ENCODE measurements at regions not wholly inside any gene's neighbourhood (a gene's known extent, or its start where the extent isn't known, plus 50 kb on each side); places are given as distances from the start of the nearest gene placed in this dataset.

DNA sequence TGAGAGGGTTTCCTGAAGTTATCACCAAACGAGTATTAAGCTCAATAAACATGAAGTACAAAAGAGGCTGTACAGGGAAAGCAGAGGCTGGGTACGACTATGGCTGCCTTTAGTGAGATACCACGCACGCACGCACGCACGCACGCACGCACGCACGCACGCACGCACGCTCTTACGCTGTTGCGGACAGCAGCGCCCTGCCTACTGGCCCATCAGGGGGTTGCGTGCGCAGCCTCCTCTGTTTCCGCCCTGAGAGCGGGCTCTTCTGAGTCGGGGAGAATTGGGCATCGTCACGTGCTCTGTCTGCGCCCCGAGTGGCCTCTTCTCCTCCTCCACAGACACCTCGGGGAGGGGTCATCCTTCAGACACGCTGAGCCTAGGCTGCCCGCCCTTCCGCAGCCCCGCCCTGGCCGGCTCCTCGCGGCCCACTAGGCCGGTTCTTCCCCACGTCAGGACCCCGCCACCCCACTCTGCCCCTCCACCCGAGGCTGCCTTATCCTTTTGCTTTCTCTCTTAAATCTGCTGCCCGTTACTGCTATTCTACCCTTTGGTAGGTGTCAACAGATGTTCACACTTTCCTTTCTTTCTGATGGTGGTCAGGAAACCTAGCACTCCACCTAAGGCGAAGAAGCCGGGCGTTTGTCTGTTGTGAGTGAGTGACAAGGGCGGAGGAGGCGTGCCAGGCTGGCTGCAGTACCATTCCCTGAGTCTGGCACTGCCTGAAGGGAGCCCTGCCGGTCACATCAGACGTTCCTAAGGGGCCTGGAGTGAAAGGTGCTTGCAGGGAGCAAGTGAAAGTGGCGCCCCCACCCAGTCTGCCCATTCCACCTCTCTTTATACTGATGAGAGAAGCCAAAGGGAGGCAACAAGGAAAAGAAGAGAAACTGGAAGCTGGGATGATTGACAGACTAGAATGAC, 300.4 kb upstream of the B3GAT1 start:
- ATAC-seq (no peak), DNase-seq (ENCODE audit: low spot score) (no peak)

- ATAC-seq (no peak), DNase-seq (ENCODE audit: low spot score) (no peak)
These were observed 299.5 kb upstream of the B3GAT1 start for GRCh38 chr11:134711588-134711987.

- peak; percentile 33 for ATAC-seq
These were observed 298.9 kb upstream of the B3GAT1 start for GRCh38 chr11:134710861-134711407.

DNA sequence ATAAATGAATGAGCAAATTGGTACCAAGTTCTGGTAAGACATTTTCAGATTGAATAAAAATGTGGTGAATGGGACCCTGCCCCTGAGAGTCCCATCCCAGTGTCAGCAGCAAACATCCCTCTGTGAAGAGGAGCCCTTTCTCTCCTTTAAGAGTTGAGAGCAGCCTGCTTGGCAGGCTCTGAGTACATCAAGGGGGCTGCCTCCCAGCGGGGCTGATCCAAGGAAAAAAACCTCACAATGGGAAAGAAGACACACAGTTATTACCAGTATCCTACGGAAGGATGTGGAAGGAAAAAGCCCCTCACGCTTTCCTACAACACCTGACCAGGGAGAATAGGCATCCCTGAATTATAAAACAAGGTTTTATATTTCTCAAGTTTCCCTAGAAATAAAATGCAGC, 293.8 kb upstream of the B3GAT1 start:
- no peak for ATAC-seq
- DNase-seq (ENCODE audit: low spot score), result no peak

More at GRCh38 chr11:134710861-134711407, 298.9 kb upstream of the B3GAT1 start:
- no peak for DNase-seq (ENCODE audit: low spot score)

DNA sequence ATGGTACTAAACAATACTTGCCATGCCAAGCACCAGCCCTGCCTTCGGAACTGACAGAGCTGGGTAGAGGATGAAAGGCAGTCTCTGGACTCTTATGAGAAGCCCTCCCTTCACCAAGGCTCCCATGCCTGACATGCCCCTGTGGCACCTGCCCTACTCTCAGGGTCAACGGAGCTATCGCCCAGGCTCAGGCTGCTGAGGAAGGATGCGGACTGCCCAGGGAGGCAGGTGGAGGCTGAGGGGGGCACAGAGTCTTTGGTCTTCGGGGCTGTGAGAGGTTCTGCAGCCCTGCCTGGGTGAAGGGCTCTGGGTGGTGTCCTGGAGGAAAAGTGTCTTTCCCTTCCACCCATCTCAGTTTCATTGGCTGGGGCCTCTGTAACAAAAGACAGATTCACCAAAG, 290.8 kb upstream of the B3GAT1 start:
- no peak for ATAC-seq
- no peak for DNase-seq (ENCODE audit: low spot score)

- no peak for DNase-seq (ENCODE audit: low spot score)
- no peak for ATAC-seq
These were observed 289.6 kb upstream of the B3GAT1 start for GRCh38 chr11:134701564-134702165.

- no peak for DNase-seq (ENCODE audit: low spot score)
- ATAC-seq, result no peak
These were observed 288.1 kb upstream of the B3GAT1 start for GRCh38 chr11:134700101-134700640.

DNA sequence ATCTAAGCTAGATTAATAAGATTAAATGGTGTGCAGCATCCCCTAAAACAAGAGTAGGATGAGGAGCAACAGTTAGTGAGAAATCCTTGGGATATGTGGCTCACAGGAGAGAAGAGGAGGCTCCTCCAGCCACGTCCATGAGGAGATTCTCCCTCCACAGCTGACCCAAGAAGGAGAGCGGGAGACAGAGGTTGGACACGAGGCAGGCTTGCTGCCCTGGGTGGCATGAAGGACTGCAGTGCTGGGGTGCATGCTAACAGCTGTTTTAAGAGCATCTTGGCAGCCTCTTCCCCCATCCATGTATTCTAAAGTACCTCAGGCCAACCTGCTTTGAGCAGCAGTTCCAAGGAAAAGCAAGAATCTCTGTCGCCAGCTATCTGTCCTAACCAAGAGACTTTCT, 284.4 kb upstream of the B3GAT1 start:
- DNase-seq (ENCODE audit: low spot score), result no peak
- ATAC-seq, result no peak

GRCh38 chr11:134691985-134692384, 279.9 kb upstream of the B3GAT1 start:
- no peak for ATAC-seq
- no peak for DNase-seq (ENCODE audit: low spot score)

GRCh38 chr11:134691295-134691873, 279.3 kb upstream of the B3GAT1 start:
- DNase-seq (ENCODE audit: low spot score) (no peak), ATAC-seq (no peak)

DNA sequence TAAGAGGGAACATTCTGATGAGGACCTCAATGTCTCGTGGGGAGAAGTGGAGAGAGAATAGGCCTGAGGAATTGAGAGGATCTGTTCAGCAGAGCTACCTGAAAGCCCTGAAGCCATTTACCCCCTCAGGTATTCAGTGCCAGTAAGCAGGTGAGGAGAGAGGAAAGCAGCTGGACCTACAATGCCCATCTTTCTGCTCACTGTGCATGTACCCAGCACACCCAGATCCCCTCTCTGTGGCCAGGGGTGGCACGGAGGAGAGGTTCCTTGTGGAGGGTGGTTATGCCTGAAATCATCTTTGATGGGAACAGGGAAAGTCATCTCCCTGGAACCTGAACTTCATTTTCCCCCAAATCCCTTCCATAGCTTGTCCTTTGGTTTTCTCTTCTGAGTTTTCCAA, 277.8 kb upstream of the B3GAT1 start:
- no peak for DNase-seq (ENCODE audit: low spot score)
- ATAC-seq, result no peak

DNA sequence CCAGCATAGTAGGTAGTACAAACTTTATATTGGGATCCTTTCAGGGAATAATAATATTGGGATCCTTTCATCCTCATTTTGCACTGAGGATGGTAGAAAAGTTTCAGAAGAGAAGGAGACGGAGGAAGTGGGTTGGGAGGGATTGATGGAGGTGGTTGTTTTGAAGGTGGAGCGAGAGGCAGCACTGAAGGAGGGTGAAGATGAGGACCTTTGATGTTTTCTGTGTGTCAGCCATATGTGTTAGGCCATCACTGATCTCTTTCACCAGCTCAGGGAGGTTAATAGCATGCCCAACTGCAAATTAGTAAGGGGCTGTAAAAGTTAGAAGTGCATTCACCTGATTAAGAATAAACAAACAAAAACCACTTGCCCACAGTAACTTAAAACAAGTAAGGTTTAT, 275.5 kb upstream of the B3GAT1 start:
- DNase-seq (ENCODE audit: low spot score) (no peak), ATAC-seq (no peak)

DNA sequence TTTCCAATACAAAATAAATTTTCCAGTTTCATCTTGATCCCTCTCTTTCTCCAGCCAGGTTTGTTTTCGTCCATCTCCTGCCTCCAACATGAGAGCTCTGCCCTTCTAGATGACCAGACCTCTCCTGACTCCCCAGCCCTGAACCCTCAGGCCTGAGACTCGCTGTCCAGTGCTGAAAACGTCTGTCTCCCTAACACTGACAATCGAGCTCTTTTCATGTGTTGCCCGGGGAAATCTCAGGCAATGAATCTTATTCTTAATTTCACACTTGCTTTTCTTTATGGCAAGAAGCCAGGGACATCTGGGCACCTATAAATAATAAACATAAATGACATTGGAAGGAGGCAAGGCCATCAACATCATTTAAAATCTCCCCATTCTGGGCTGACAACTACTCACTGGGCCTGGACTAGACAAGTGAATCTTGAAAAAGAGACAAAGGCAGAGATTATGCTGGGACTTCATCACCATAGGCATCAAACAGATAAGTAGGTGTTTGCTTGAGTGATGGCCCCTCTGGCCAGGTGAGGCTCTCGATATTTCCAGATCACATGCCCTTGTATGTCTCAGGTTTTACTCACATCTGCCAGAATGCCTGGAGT, 274.5 kb upstream of the B3GAT1 start:
- ATAC-seq, result no peak
- no peak for DNase-seq (ENCODE audit: low spot score)

GRCh38 chr11:134685793-134686380, 273.8 kb upstream of the B3GAT1 start:
- DNase-seq (ENCODE audit: low spot score) (no peak), ATAC-seq (no peak)

DNA sequence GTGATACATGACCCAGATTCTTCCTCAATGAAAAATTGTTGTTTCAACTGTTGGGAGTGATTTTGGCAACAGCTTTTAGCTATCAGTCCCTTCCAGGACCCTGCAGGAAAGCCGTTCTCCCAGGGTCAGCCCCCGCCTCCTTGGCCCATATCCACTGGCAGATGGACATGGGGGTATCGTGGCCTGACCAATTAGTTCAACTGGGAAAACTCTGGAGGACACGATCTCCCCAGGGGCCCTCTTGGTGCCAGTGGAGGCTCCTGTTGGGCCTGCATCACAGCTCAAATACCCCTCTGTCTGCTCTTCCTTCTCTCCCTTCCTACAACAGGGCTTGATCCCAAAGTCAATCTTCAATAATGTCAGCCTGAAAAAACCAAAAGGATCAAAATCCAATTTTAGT, 272.5 kb upstream of the B3GAT1 start:
- ATAC-seq, result no peak
- no peak for DNase-seq (ENCODE audit: low spot score)

DNA sequence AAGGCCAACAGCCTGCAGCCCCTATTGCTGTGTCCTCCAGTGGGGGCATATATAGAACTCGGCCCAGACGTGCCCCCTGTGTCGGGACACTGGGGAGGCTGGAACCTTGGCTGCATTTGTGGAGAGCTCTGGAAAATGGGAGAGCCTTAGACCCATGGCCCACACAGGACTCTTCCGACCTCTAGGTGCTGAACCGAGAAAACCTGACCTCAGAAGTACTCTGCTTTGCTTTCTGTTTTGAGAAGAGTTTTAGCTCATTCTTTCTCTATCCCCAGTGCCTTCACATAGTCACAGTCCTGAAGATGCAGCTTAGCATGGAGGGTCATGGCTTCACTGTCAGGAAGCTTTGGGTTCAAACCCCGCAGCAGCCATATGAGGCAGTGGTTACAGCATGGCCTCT, 271.8 kb upstream of the B3GAT1 start:
- no peak for DNase-seq (ENCODE audit: low spot score)
- no peak for ATAC-seq

- no peak for DNase-seq (ENCODE audit: low spot score)
- ATAC-seq, result no peak
These were observed 270.5 kb upstream of the B3GAT1 start for GRCh38 chr11:134682577-134682976.

DNA sequence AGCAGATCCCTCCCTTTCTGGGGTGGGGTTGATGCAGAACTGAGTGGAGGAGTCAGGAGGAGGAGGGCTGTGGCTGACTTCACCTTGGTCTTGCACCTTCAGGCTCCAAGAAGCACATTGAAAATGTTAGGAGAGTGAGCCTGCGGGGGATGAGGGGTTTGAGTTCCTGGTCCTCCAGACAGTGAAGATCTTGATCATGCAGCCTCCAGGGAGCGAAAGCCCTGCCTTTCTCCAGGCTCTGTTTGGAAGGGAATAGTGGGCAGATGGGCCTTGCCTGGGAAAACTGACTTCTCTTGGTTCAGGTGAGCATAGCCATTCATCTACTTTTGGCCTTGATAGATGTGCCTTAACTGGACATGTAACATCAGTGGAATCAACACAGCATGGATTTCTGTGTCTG, 267.6 kb upstream of the B3GAT1 start:
- no peak for DNase-seq (ENCODE audit: low spot score)
- ATAC-seq, result no peak

- ATAC-seq (no peak), DNase-seq (ENCODE audit: low spot score) (no peak)
These were observed 266.7 kb upstream of the B3GAT1 start for GRCh38 chr11:134678744-134679143.

- DNase-seq (ENCODE audit: low spot score) (no peak), ATAC-seq (no peak)
These were observed 266.0 kb upstream of the B3GAT1 start for GRCh38 chr11:134677891-134678551.

All from left lobe of liver (tissue), 2 donors.